Astrocyte (in vitro differentiated cells and primary cell): ENCODE measurements at regions not wholly inside any gene's neighbourhood (a gene's known extent, or its start where the extent isn't known, plus 50 kb on each side); places are given as distances from the start of the nearest gene placed in this dataset.

Source experiments
- CTCF ChIP-seq: IDR thresholded peaks from 2 replicates; pipeline ENCODE4 v1.5.1; 2011; ENCODE audit warnings: low read depth, mild to moderate bottlenecking, inconsistent platforms, low read length, moderate library complexity; ENCODE audit not compliant: insufficient read depth
- EZH2 ChIP-seq: IDR thresholded peaks from 2 replicates; pipeline ENCODE4 v1.6.1; 2012; ENCODE audit warnings: mild to moderate bottlenecking, low read length, inconsistent platforms; ENCODE audit not compliant: insufficient read depth

- TF ChIP-seq CTCF = no peak
- no peak for TF ChIP-seq EZH2
These were observed 148.0 kb upstream of the ANK3 start for GRCh38 chr10:60537697-60538096.
